ENCODE measurements at regions not wholly inside any gene's neighbourhood (a gene's known extent, or its start where the extent isn't known, plus 50 kb on each side); places are given as distances from the start of the nearest gene placed in this dataset.

DNA sequence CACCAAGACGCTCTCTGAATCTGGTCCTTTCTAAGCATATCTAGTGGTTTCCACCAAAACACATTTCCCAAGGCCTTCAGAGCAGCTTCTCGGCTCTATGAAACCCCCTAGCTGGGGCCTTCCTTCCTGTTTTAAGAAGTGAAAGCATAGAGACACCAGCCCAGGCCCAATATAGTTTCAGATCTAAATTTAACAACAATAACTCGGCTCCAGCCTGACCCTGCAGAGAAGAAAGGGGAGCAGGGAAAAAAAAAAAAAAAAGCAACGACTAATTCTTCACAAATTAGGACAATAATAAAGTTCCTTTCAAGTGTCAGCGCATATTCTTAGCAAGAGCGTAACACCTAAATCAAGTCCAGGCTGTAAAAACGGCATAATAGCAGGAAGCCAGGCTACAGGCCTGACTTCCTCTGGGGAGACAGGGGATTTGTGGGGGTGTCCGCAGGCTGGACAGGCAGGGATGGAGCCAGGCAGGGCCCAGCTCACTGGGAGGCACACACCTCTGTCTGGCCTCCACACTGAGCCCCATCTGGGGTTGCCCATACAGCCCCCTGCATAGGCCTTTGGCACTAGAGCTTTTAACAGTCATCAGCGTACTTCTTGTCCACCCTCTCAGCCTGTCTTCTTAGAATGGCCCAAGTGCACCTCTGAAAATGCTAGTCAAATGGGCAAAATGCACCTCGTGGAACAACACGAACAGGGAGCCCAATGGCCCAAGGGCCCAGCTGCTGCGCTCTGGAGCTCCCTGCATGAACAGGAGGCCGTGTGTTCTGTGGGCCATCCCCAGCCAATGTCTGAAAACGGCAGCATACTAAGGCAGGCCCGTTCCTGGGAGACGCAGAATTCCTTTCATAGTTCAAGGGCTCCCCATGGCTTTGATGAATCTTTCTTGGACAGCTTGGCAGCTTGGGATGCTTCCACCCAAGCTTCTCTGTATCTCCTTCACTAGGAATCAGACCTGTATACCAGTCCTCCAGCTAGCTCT is 772.9 kb downstream of the MED13L start:
- no peak for DNase-seq

DNA sequence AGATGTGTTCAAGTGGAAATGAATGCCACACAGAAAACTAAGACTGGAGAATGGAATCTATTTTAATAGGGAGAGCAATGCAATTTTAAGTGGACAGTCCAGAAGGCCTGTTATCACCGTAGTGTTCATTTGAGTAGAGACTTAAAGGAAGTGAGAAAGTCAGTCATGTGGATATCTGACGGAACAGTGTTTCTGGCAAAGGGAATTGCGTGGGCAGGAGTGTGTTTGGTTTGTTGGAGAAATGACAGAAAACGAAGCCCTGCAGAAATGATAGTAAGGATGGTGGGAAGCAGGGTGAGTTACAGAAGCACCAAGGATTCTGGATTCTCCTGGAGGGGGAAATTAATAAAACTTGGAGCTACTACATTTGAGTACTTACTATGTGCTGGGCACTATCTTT is 776.6 kb downstream of the MED13L start:
- no peak for DNase-seq

GRCh38 chr12:115495300-115495699 is 782.2 kb downstream of the MED13L start:
- DNase-seq: no peak

- no peak for DNase-seq
Observed at GRCh38 chr12:115492553-115492952, 784.9 kb downstream of the MED13L start.

- DNase-seq: no peak
Observed at GRCh38 chr12:115491511-115492250, 785.8 kb downstream of the MED13L start.

DNA sequence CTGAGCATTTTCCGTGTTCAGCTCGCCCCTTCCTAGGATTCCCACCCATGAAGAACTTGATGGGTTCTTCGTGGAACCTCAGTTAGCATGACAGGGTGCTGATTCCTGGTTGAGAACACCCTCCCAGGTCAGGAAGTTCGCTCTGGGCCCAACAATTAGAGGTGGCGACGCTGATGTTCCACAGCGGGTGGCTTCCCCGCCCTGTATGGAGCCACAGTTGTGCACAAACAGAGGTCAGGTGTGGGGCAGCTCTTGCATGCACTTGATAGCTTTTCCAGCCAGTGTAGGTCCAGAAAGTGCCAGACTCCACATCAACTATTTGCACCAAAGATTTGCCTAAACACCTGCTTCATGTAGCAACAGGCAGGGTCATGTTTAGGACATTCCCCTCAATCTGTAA is 788.2 kb downstream of the MED13L start:
- no peak for DNase-seq

DNA sequence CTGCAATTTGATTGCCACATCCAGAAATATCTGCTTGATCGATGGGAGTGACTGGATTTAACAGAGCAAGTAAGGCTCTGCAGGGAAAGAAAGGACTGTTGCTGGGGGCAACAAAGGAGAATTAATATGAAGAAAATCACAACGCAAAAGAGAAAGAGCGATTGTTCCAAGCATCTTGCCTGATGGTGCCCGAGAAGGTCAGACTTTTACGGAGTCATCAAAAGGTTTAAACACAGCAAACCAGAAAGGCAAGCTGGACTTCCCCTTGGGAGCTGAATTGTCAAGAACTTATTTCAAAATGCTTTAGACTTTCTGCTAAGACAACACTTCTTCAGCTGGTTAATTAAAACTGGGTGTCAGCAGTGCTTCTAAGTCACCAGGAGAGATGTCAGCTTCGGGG is 791.5 kb downstream of the MED13L start:
- DNase-seq: no peak

DNA sequence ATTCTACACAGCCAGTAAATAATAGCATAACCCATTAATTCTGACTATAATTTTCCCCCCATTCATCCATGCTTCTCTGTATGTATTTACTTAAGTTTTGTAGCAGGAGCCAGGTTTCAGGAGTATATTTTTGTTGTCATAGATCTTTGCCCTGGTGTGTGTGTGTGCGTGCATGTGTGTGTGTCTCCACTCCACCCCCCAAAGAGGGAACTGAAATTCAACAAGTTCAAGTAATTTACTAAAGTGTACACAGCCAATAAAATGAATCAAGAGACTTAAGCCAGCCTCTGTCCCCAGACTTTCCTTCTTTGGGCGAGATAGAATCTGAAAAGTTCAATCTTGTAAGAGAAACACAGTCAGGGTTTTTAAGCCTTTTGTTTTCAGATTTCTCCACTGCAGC is 792.0 kb downstream of the MED13L start:
- DNase-seq: no peak

- no peak for DNase-seq
Observed at GRCh38 chr12:115482943-115483342, 794.5 kb downstream of the MED13L start.

- no peak for DNase-seq
Observed at GRCh38 chr12:115481141-115481540, 796.4 kb downstream of the MED13L start.

DNA sequence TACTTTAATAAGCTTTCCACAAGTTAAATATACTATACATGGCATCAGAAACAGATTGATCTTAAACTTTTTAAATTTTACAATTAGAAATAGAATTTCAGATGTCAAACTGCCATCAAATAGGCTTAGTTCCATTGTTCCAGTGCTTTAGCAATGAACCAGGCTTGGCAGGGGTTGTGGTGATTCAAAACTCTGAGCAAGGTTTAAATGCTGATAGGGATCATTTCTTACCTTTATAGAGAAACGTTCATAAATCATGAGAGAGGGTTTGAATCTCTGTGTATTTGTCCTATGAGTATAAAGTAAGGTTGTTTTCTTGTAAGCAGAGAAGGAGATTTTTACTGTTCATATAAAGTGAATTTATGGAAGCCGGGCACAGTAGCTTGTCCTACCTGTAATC is 794.5 kb upstream of the TBX3 start:
- no peak for DNase-seq

DNA sequence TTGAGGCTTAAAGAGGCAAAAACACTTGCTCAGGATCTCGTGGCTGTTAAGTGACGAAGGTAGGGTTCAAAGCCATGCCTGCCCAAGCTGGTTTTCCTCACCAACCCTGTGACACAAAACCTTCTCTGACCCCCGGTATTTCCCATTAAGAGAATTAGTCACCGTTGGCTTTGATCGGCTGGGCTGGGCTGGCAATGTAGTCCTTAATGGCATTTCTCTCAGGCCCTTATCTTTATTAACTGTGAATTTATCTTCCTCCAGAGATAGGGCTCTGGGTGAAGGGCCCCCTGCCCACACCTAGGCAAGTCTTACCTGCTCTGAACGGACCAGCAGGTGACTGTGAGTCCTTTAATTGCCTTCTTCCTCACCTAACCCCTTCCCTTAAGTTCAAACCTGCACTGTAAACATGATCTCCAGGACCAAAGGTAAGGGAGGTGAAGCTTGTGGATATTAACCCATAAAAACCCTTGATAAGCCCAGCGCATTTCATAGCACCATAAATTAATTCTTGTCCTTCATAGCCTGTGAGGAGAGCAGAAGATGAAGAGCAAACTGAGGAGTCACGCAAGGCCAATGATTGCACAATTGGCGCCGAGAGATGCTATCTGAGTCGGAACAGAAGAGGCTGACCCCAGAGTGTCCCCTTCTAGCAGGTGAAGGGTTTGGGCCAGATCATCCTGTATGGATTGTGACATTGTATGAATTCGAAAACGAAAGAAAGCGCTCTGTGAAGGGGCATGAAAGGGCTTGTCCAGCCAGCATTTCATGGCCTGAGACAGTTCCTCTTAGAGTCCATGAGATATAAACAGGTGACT is 790.8 kb upstream of the TBX3 start:
- no peak for DNase-seq

DNA sequence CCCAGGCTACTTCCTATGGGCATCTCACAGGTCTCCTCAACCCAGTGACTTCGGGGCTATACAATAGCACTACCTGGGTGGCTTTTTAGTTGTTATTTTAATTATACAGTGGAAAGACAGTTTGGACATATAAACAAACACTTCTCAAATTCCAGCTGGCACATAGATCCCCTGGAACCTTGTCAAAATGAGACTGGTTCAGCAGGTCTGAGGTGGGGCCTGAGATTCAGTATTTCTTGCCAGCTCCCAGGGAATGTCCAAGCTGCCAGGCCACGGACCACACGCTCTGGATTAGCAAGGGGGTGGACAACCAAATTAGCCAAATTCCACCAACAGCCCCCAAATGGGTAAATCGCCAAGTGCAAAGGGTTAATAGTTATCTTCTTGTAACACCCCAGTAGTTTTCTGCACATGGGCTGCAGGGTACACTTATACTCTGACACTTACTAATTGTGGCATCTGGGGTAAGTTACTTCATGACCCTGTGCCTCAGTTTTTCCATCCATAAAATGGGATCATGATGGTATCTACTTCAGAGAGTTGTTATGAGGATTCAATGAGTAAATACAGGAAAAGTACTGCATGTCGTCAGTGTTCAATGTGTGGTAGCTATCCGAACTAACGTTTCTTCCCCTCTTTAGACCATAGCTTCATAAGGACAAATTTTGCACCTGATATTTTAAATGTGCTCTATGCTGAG is 789.4 kb upstream of the TBX3 start:
- DNase-seq: no peak

DNA sequence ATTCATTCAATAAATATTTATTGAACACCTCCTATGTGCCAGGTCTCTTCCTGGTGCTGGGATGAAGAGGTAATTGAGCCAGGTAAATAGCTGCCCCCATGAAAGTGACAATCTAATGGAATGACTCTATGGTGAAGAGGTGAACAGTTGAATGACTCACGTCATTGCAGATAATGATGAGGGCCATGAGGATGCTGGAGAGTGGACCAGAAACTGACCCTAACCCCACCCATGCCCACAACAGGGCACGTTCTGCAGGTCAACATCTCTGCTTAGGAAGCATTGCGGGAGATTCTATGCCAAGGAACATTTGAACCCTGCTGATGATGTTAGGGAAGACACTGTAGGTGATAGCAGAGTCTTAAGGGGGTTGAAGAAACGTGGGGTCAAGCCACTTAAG is 788.9 kb upstream of the TBX3 start:
- DNase-seq: no peak

- DNase-seq: no peak
Observed at GRCh38 chr12:115470977-115471376, 787.0 kb upstream of the TBX3 start.

DNA sequence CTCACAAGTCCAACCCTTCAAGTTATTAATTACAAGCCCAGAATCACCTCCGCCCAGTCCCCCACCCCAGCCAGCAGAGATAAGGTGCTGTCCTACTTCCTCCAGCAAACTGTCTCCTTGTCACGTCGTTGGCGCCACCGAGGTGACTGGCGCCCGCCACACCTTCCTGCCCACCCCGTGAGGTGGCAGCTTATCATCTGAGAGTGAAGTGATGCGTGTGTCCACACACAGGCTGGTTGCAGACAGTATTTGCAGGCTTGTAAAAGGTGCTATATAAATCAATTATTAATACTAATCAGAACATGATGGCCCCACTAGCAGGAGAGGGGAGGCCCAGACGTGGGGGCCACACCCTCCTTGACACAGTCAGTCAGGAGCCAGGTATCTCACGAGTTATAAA is 786.6 kb upstream of the TBX3 start:
- DNase-seq: no peak

GRCh38 chr12:115468087-115468510 is 784.1 kb upstream of the TBX3 start:
- DNase-seq: no peak

- no peak for DNase-seq
Observed at GRCh38 chr12:115467531-115467930, 783.6 kb upstream of the TBX3 start.

- DNase-seq: no peak
Observed at GRCh38 chr12:115466076-115466475, 782.1 kb upstream of the TBX3 start.

DNA sequence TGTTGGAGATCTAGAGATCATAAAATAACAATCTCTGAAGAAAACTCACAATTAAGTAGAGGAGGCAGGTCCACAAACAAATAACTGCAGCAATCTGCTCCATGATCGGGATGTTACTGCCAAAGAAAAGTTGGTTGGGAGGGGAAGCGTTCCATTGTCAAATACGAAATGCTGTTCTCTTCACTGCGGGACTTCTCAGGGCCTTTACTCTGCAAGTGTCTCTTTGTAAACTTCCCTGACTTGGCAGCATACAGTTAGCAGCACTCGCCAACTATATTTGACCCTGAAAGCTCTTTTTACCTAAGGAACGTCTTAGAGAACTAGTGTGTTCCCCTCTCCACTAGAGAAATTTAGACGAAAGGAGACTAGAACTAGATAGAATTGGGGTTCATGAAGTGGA is 780.7 kb upstream of the TBX3 start:
- DNase-seq: no peak

DNA sequence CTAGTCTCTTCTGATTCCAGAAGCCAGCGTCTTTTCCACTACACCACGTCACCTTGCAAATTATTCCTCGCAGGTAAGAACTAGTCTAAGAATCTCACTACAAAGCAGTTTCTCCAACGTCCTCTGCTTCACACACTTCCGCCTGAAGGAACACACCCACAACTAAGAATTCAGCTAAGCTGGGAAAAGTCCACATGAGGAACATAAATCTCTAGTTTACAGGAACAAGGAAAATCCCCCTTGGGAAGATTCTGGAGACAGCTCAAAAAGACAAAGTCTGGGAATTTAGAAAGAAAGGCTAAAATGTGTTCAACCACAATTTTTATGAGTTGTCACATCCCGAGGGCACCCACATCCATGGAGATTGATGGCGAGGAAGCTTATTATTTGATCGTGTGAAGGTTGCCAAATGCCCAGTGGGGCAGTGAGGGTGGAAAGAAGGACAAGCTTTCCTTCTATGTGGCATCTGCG is 780.2 kb upstream of the TBX3 start:
- no peak for DNase-seq

- DNase-seq: no peak
Observed at GRCh38 chr12:115461401-115461800, 777.4 kb upstream of the TBX3 start.
